Endothelial cell of umbilical vein (primary cell): ENCODE measurements at regions not wholly inside any gene's neighbourhood (a gene's known extent, or its start where the extent isn't known, plus 50 kb on each side); places are given as distances from the start of the nearest gene placed in this dataset.

ENCODE experiments used
- EZH2 ChIP-seq: IDR thresholded peaks from 2 replicates; pipeline ENCODE4 v1.6.1; 2012; ENCODE audit warnings: borderline replicate concordance, low read depth, mild to moderate bottlenecking, moderate library complexity, low read length, inconsistent platforms; ENCODE audit not compliant: severe bottlenecking
- FOS ChIP-seq: IDR thresholded peaks from 2 replicates; pipeline ENCODE4 v1.6.1; 2011; ENCODE audit warnings: mild to moderate bottlenecking, low read length, moderate library complexity, borderline replicate concordance; ENCODE audit not compliant: insufficient read depth
- GATA2 ChIP-seq: IDR thresholded peaks from 2 replicates; pipeline ENCODE4 v1.7.0; 2011; ENCODE audit warnings: low read depth, mild to moderate bottlenecking, moderate library complexity, mixed read lengths, low read length; ENCODE audit not compliant: insufficient read length, insufficient read depth
- JUN ChIP-seq: IDR thresholded peaks from 2 replicates; pipeline ENCODE4 v1.6.1; 2011; ENCODE audit warnings: borderline replicate concordance, low read depth; ENCODE audit not compliant: insufficient read length, insufficient read depth
- MYC ChIP-seq: IDR thresholded peaks from one replicate; pipeline ENCODE4 v1.6.1; 2011; ENCODE audit warnings: mild to moderate bottlenecking, low read depth, low read length
- POLR2A ChIP-seq: IDR thresholded peaks from 2 replicates; pipeline ENCODE4 v1.6.1; 2012; ENCODE audit warnings: low read depth, mild to moderate bottlenecking, control low read depth, low read length
- POLR2AphosphoS5 ChIP-seq: IDR thresholded peaks from 2 replicates; pipeline ENCODE4 v1.6.1; 2012; ENCODE audit warnings: low read depth, mild to moderate bottlenecking, control low read depth, low read length, moderate library complexity; ENCODE audit not compliant: insufficient read depth
- TF ChIP-seq, protein P1 (sequence below), 2 donors: IDR thresholded peaks; 1 replicate in 1 of 2; 2 replicates in 1 of 2; pipeline ENCODE4 v1.5.1; 2011; ENCODE audit warnings: low read length in 2 of 2, mild to moderate bottlenecking in 2 of 2, moderate library complexity in 2 of 2, control low read depth in 1 of 2, inconsistent platforms in 1 of 2, low read depth in 1 of 2; ENCODE audit not compliant: insufficient read depth in 1 of 2; ENCODE audit errors: extremely low read depth in 1 of 2
- TF ChIP-seq, protein P2 (sequence below): IDR thresholded peaks from 2 replicates; pipeline ENCODE4 v1.6.1; 2011; ENCODE audit not compliant: insufficient read depth, insufficient read length

DNA sequence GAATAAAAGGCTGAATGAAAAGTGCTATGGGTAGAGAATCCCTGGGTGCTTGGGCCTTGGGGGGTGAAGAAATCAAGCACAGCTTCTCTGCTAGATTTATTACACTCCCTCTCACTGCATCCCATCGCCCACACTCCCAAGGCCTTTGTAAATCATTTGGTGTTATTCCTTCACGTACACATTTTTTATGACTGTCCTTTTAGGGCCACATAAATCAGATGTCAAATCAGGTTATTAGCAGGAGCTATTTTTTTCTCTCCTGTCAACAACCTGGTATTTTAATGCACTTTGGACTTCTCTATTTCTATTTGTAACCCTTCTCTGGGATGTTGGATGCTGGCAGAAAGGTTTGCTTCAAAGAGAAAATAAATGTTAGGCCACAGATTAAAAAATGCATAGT, 408.8 kb downstream of the INSC start:
- TF ChIP-seq, protein P1, sequence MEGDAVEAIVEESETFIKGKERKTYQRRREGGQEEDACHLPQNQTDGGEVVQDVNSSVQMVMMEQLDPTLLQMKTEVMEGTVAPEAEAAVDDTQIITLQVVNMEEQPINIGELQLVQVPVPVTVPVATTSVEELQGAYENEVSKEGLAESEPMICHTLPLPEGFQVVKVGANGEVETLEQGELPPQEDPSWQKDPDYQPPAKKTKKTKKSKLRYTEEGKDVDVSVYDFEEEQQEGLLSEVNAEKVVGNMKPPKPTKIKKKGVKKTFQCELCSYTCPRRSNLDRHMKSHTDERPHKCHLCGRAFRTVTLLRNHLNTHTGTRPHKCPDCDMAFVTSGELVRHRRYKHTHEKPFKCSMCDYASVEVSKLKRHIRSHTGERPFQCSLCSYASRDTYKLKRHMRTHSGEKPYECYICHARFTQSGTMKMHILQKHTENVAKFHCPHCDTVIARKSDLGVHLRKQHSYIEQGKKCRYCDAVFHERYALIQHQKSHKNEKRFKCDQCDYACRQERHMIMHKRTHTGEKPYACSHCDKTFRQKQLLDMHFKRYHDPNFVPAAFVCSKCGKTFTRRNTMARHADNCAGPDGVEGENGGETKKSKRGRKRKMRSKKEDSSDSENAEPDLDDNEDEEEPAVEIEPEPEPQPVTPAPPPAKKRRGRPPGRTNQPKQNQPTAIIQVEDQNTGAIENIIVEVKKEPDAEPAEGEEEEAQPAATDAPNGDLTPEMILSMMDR (IDR thresholded peaks at IDR 0.05; ENCODE audit: extremely low read depth in 1 of 2, insufficient read depth in 1 of 2, low read depth in 1 of 2, low read length in 2 of 2): no peak
- TF ChIP-seq POLR2A (no peak), EZH2 (no peak), JUN (no peak), FOS (no peak), POLR2AphosphoS5 (no peak), MYC (no peak), GATA2 (no peak)
- TF ChIP-seq, protein P2, sequence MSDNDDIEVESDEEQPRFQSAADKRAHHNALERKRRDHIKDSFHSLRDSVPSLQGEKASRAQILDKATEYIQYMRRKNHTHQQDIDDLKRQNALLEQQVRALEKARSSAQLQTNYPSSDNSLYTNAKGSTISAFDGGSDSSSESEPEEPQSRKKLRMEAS: no peak
